Erythroblast (primary cell): ENCODE measurements at regions not wholly inside any gene's neighbourhood (a gene's known extent, or its start where the extent isn't known, plus 50 kb on each side); places are given as distances from the start of the nearest gene placed in this dataset.

Experiments used
- GATA1 ChIP-seq: IDR thresholded peaks from 2 replicates; pipeline ENCODE4 v1.6.1; 2011; ENCODE audit warnings: low read depth, mild to moderate bottlenecking, control low read depth, low read length, moderate library complexity
- POLR2A ChIP-seq: IDR thresholded peaks from 2 replicates; pipeline ENCODE4 v1.6.1; 2011; ENCODE audit warnings: mild to moderate bottlenecking, low read length

GRCh38 chr1:195735140-195735539 lies 873.1 kb downstream of the KCNT2 start:
- TF ChIP-seq POLR2A = no peak
- TF ChIP-seq GATA1 = no peak
